ENCODE measurements at regions not wholly inside any gene's neighbourhood (a gene's known extent, or its start where the extent isn't known, plus 50 kb on each side); places are given as distances from the start of the nearest gene placed in this dataset.

DNA sequence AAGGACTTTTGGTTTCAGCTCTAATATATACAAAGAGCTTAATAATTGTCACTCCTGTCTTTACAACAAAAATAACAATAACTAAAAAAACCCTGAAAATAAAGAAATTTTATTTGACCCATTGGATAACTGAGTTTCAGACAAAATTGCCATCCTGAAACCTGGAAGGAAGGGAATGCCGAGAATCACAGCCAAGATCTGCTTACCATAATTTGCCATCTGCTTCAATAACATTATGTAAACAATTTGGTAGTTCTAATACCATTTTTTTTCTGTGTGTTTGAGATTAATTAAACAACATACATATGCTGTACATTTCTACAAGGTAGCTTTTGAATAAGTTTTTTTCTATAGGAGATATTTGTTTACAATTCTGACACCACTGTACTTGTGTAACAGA lies 596.3 kb upstream of the MGAT4C start:
- no peak overlapping the region for H3K4me3 ChIP-seq (replicated peaks; ENCODE audit: low read depth, low read length)
- no peak for DNase-seq (ENCODE audit: extremely low read depth, low read depth)
- no peak for TF ChIP-seq CTCF (IDR thresholded peaks at IDR 0.05; ENCODE audit: low read depth, low read length, missing control alignments)

- no peak for TF ChIP-seq CTCF (IDR thresholded peaks at IDR 0.05; ENCODE audit: low read depth, low read length, missing control alignments)
- DNase-seq (ENCODE audit: extremely low read depth, low read depth): no peak
Observed at GRCh38 chr12:86838711-86839110, 582.5 kb upstream of the MGAT4C start.

DNA sequence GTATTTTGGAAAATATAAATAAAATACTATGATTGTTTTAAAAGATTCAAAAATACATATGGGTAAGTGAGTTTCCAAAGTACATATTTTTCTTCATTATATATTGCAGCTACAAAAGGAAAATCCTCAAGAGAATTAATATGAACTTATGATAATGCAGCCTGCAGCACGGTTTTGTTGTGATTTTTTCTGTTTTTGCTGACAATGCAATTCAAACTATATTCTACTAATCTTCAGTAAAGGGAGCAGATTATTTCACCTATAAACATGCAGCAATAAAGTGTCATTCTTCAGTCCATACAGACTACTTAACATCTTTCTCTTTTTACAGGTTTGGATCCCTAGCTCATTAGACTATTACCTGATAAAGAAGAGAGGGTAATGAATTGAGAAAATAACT lies 582.1 kb upstream of the MGAT4C start:
- H3K4me3 ChIP-seq (replicated peaks; ENCODE audit: low read depth, low read length): no peak overlapping the region
- TF ChIP-seq CTCF (IDR thresholded peaks at IDR 0.05; ENCODE audit: low read depth, low read length, missing control alignments): no peak
- DNase-seq (ENCODE audit: extremely low read depth, low read depth): no peak

More at GRCh38 chr12:86838711-86839110, 582.5 kb upstream of the MGAT4C start:
- H3K4me3 ChIP-seq (replicated peaks; ENCODE audit: low read depth, low read length): no peak overlapping the region

DNA sequence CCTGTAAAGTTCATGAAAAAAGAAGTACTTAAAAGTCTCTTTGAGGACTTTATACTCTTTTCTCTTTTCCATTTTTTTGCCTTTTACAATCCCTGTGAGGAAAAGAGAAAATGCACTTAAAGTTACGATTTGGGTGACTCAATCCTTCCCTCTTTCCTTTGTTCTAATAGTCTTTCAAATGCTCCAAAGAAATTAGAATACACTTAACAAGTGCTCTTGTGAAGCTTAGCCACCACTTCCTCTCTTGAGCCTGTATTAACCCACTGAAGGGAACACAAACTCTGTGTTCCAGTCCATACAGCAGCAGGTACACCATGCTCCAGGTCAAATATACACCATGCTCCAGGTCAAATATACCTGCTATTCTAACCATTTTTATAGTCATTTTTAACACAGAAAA lies 581.1 kb upstream of the MGAT4C start:
- H3K4me3 ChIP-seq (replicated peaks; ENCODE audit: low read depth, low read length): no peak overlapping the region
- no peak for TF ChIP-seq CTCF (IDR thresholded peaks at IDR 0.05; ENCODE audit: low read depth, low read length, missing control alignments)
- DNase-seq (ENCODE audit: extremely low read depth, low read depth): no peak

GRCh38 chr12:86834217-86834616 lies 578.0 kb upstream of the MGAT4C start:
- DNase-seq (ENCODE audit: extremely low read depth, low read depth): no peak
- H3K4me3 ChIP-seq (replicated peaks; ENCODE audit: low read depth, low read length): no peak overlapping the region
- TF ChIP-seq CTCF (IDR thresholded peaks at IDR 0.05; ENCODE audit: low read depth, low read length, missing control alignments): no peak

DNA sequence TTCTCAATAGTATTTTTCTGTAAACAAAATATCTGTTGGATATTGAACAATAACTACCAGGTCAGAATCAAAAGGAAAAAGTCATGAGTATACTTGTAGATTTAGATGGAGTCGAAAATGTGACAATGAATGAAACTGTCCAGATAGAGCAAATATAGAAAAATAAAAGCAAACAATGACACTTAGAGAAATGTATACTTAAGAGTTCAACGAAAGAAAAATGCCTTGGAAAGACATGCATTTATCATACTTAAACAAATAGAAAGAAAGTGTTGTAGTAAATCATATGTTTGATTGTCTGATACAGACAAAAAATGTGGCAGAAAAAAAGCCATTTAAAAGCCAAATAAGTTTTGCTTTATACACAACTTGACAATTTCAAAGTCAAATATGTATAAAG lies 571.2 kb upstream of the MGAT4C start:
- no peak for DNase-seq (ENCODE audit: extremely low read depth, low read depth)
- TF ChIP-seq CTCF (IDR thresholded peaks at IDR 0.05; ENCODE audit: low read depth, low read length, missing control alignments): no peak
- H3K4me3 ChIP-seq (replicated peaks; ENCODE audit: low read depth, low read length): no peak overlapping the region

GRCh38 chr12:86826051-86826450 lies 569.9 kb upstream of the MGAT4C start:
- no peak overlapping the region for H3K4me3 ChIP-seq (replicated peaks; ENCODE audit: low read depth, low read length)
- TF ChIP-seq CTCF (IDR thresholded peaks at IDR 0.05; ENCODE audit: low read depth, low read length, missing control alignments): no peak
- DNase-seq (ENCODE audit: extremely low read depth, low read depth): no peak

Data from HFF-Myc (cell line).